COLO668 (cell line): ENCODE measurements at regions not wholly inside any gene's neighbourhood (a gene's known extent, or its start where the extent isn't known, plus 50 kb on each side); places are given as distances from the start of the nearest gene placed in this dataset.
"Not testable (repeated sequence)": the region's sequence is repeated elsewhere in the genome, so short reads cannot be mapped to it uniquely, and the experiment has no call there.

Experiments
- DNase-seq: peaks from one replicate; lab custom pipeline; 2025; ENCODE audit not compliant: unreplicated experiment; lab: John Stamatoyannopoulos, UW

DNA sequence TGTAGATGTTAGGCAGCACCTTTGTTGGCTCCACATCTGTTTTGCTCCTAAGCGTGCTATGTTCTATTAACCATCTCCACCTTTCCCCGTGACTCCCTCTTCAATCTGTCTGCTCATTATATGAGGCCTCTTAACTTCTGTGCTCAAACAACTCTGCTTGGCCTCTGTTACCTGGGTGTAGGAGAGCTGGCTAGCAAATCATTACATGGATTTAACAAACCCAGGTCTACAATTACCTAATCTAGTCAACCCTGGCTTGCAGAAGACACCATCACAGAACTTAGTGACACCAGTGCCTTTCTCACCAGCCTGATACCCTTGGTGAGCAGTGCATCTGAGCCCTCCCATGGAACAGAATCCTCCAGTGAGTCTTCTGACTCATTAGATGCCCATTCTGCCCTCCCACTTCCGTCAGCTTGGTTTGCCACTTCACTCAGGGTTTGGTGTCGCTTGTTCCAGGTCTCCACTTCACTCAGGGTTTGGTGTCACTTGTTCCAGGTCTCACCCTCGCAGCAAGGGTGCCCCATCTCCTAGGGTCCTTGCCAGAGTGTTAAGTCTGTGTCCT lies 92.0 kb upstream of the KIF26B start:
- DNase-seq, result no peak

- DNase-seq, result not testable (repeated sequence)
Observed at GRCh38 chr1:245061808-245062207, 93.0 kb upstream of the KIF26B start.

DNA sequence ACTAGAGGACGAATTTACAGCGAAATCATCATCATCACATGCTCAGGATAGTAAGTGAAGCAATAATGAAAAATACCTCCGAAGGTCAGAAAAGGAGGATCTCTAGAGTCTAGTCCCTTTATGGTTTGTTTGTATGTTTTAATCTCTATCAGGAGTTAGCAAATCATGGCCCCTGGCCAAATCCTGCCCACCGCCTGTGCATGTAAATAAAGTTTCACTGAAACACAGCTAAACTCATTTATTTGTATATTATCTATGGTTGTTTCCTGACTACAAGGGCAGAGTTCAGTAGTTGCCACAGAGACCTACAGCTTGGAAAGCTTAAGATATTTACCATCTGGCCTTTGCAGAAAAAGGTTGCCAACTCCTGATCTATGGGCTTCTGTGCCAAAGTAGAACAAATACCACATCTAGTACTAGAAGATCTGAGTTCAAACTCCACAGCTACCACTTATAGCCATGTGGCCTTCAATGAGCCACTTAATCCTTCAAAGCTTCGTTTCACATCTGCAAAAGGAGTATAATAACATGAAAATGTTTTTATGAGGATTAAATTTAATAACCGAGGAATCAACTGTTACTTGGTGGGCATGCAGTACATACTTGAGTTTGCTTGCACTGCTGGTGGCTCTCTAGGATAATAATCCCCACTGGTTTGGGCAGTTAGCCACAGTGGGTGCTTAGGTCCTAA lies 94.0 kb upstream of the KIF26B start:
- DNase-seq, result no peak

DNA sequence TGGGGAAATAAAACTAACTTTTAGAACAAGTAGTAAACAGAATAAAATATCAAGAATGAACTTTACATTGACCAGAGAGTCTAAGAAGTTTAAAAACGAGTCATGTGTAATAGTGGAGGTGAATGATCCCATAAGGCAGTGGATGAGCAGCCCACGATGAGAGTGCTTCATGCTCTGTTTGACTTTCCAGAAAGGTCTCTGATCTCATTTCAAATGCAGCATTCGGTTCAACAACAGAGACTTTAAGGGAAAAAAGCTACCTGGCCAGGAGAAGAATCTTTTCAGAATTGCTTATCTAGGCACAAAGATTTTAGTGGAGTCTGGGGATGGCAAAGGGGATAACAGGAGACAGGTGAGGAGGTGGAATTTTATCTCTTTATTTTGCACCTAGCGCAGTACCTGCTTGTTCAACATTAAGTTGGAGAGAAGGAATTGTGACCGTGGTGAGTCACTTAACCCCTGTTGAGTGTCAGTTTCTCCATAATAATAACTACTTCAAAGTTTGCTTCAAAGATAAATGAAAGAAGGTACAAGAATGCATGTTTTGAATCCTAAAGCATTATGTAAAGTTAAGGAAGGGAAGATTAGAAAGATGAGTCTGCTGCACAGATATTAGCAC lies 94.9 kb upstream of the KIF26B start:
- no peak for DNase-seq

DNA sequence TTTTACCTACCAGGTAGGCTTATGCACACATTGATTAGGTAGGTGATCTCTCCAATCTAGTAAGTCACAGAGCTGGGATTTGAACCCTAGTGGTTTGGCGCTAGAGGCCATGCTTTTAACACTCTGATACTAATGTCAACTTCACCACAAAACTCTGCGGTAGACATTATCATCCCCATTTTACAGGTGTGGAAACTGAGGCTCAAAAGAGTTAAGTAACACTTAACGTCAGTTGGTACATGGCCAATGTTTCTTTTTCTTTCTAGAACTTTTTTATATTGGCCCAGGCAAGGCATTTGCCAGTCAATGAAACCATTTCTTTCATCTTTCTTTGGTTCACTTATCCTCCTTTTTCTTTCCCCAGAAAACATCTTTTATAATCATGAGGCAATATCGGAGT lies 95.9 kb upstream of the KIF26B start:
- no peak for DNase-seq

DNA sequence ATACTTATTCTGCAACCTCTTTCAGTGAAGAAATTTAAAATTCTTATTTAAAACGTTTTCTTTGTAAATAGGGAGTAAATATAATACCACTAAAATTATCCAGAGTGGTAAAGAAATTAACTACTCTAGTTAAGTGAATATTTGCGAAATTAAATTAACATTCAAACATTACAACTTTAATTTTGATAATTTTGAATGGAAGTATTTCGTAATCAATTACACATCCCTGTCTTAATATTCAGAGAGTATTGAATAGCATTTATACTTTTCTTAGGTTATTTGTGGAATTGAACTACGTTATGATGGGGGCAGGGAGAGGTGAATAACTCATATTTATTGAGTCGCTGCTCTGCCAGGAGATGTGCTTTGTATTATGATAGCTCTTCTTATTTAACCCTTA lies 96.3 kb upstream of the KIF26B start:
- DNase-seq, result no peak

DNA sequence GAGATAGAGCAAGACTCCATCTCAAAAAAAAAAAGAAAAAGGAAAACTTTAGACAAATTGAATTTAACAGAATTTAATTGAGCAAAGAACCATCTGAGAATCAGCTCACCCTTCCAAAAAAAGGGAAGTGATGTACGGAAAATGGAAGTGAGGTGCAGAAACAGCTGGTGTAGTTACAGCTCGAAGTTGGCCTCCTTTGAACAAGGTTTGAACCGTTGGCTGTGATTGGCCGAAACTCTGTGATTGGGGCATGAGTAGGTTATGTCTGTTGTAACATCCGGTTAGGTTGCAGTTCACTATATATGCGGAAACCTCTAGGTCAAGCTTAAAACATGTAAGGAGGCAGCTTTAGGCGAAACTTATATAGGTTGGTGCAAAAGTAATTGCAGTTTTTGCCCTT lies 97.9 kb upstream of the KIF26B start:
- DNase-seq, result no peak

- DNase-seq, result not testable (repeated sequence)
Observed at GRCh38 chr1:245056296-245056695, 98.5 kb upstream of the KIF26B start.

GRCh38 chr1:245055752-245056151 lies 99.0 kb upstream of the KIF26B start:
- no peak for DNase-seq

DNA sequence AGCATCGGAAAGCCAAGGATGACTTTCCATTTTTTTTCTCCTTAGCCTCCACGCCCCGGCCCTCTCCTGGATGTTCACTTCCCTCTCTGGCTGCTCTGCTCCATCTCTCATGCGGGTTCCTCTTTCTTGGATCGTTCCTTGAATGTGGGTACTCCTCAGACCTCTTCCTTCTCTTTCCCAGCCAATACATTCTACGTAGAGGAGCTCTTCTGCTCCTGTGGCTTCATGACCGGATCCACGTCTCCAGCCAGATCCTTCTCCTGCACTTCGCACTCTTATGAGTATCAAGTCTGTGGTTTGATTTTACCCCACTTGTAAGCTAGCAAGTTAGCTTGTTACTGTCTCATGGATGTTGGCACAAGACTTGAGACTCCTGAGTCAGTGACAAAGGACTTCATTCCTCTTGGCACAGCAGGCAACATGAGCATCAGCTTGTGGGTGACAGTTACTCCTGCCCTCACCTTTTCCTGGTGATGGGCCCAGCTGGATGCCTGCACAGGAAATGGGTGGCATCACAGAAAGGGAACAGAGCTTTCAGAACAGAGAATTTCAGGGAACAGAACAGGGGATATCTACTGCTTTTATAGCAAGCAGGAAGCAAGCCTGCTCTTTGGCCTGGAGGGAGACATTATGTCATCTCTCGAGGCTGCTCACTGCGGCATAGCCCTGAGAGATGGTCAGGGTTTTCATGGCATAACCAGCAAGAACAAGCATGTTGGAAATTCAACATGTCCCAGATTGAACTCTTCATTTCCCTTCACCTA lies 100.1 kb upstream of the KIF26B start:
- DNase-seq, result no peak

DNA sequence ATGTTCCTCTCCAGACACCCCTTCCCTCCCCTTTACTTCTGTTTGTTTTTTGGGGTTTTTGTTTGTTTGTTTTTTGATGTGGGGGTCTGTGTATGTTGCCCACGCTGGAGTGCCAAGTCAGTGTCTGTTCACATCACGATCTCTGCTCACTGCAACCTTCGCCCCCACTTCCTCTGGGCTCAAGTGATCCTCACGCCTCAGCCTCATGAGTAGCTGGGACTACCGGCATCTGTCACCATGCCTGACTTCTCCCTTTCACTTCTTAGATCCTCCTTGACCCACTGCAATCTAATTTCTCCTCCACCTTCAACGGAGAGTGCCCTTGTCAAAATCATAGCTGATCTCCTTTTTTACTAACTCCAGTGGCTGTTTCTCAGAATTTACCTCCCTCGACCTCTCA lies 100.7 kb upstream of the KIF26B start:
- DNase-seq, result no peak

GRCh38 chr1:245052258-245052657 lies 102.5 kb upstream of the KIF26B start:
- no peak for DNase-seq

DNA sequence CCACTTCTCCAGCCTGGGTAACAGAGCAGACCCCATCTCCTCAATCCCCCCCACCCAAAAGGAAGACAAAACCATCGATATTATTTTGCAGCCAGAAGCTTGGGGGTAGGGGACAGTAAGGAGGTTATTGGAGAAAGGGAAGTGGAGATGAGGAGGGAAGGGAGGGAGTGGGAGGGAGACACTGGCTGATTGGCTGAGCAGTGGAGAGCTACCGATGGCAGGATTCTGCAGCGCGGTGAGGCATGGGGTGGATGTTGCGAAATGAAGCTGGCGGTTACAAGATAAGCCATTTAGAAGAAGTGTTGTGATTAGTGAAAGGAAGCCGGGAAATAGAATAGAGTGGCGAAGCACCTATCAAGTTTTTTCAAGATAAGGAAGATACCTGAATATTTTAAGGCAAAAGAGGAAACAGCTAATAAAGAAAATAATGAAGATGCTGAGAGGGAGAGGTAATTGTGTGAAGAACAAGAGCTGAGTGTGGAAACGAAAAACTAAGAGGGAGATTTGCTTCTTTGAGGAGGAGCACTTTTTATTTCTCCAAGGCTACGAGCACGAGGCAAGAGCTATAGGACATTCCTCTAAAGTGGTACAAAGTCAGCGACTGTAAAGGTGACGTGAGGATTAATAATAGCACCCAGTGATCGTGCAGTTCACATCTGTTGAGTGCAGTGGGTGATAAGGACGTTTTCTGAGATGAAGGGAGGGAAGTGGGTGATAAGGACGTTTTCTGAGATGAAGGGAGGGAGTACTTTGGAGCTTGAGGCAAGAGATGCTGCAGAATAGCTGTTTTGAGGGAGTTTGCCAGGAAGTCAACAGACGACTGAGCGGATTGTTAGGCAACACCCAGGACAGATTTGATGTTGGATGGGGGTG lies 103.2 kb upstream of the KIF26B start:
- DNase-seq, result no peak

DNA sequence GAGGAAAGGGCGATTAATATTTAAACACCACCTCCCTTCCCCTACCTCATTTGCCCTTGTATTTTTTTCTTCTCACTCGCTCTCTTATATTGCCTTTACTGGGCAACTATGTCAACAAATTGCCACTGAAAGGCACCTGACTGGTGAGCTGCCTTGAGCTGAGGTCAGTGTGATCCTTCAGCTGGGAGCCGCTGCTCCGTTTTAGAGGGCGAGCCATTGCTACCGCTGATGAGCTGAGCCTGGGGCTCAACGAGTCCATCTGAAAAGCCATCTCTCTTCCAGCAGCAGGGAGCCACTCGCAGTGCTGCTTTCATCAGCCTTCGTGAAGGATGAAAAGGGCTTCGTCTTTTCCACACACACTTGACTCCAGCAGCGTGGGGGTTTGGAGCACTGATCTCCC lies 108.0 kb upstream of the KIF26B start:
- no peak for DNase-seq

DNA sequence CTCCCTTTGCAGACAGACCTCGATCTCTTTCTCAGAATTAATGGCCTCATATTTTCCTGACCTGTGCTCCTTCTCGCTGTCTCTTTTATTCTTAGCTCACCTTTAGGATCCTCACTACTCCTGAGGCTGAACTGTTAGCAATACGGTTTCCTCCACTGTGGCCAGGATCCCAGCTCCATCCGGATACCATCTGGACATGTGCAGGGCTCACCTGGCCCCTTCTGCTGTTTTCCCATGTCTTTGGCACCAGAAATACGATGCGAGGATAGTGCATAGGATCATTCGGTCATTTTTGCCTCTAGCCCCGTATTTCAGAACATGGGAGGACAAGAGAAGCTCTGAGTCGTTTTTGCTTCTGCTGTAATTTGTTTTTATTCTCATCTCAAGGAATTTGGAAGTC lies 108.5 kb upstream of the KIF26B start:
- DNase-seq, result no peak

DNA sequence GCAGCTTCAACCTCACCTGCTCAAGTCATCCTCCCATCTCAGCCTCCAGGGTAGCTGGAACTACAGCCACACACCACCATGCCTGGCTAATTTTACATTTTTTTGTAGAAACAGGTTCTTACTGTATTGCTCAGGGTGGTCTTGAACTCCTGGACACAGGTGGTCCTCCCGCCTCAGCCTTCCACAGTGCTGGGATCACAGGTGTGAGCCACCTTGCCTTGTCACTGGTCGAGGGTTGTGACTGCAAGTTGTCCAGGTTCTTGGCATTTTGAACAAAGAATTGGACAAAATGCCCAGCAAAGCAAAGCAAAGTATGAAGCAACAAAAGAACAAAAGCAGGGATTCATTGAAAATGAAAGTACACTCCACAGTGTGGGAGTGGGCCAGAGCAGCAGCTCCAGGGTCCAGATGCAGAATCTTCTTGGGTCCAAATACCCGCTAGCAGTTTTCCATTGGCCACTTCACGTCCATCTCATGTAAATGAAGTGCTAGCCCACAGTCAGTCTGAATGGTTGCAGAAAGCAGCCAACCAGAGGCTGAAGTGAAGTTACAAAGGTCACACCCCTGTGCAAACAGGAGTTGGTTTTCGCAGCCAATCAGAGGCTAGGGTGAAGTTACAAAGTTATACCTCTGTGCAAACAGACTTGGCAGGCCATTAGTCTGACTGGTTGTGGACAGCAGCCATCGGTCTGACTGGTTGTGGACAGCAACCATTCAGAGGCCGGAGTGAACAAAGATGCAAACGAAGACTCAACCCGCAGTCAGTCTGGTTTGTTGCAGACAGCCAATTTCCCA lies 109.5 kb upstream of the KIF26B start:
- DNase-seq, result no peak

DNA sequence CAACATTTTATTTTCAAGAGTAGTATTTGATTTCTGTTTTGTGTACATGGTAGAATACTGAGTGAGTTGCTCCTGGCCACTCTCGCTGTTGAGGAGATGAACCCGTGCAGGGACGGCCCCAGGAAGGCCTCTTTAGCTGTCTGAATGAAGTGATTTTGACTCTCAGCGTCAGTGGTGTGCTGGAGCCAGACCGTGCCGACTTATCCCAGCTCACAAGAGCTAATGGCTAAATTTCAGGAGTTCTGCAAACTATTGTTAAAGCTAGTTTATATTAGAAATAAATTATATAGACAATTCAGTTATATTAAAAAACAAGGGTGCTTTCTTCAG lies 111.2 kb upstream of the KIF26B start:
- DNase-seq, result no peak

GRCh38 chr1:245041058-245041698 lies 113.6 kb upstream of the KIF26B start:
- DNase-seq, result no peak

- peak; percentile 31 for DNase-seq
Observed at GRCh38 chr1:245039196-245039595, 115.6 kb upstream of the KIF26B start.

GRCh38 chr1:245036102-245036501 lies 118.7 kb upstream of the KIF26B start:
- DNase-seq, result no peak
